IgD-negative memory B cell (primary cell): ENCODE measurements at regions not wholly inside any gene's neighbourhood (a gene's known extent, or its start where the extent isn't known, plus 50 kb on each side); places are given as distances from the start of the nearest gene placed in this dataset.
"Not testable (repeated sequence)": the region's sequence is repeated elsewhere in the genome, so short reads cannot be mapped to it uniquely, and the experiment has no call there.

Experiments used
- H3K27ac Mint-ChIP-seq, 3 donors: one replicate each; pipeline ENCODE4 v1.8.0; 2020 to 2022; ENCODE audit warnings: mild to moderate bottlenecking in 3 of 3, mixed read lengths in 3 of 3, moderate library complexity in 1 of 3
- H3K27me3 Mint-ChIP-seq: one replicate; pipeline ENCODE4 v1.8.0; 2021; ENCODE audit warnings: mixed read lengths
- H3K36me3 Mint-ChIP-seq: one replicate; pipeline ENCODE4 v1.8.0; 2020; ENCODE audit warnings: mild to moderate bottlenecking, mixed read lengths
- H3K4me1 Mint-ChIP-seq, 3 donors: one replicate each; pipeline ENCODE4 v1.8.0; 2020 to 2022; ENCODE audit warnings: mixed read lengths in 3 of 3, mild to moderate bottlenecking in 1 of 3
- H3K4me3 Mint-ChIP-seq, 4 donors: one replicate each; pipeline ENCODE4 v1.8.0; 2020 to 2022; ENCODE audit warnings: mild to moderate bottlenecking in 4 of 4, mixed read lengths in 4 of 4, moderate library complexity in 3 of 4
- H3K9me3 Mint-ChIP-seq, 3 donors: one replicate each; pipeline ENCODE4 v1.8.0; 2020 to 2021; ENCODE audit warnings: mixed read lengths in 3 of 3, mild to moderate bottlenecking in 1 of 3

DNA sequence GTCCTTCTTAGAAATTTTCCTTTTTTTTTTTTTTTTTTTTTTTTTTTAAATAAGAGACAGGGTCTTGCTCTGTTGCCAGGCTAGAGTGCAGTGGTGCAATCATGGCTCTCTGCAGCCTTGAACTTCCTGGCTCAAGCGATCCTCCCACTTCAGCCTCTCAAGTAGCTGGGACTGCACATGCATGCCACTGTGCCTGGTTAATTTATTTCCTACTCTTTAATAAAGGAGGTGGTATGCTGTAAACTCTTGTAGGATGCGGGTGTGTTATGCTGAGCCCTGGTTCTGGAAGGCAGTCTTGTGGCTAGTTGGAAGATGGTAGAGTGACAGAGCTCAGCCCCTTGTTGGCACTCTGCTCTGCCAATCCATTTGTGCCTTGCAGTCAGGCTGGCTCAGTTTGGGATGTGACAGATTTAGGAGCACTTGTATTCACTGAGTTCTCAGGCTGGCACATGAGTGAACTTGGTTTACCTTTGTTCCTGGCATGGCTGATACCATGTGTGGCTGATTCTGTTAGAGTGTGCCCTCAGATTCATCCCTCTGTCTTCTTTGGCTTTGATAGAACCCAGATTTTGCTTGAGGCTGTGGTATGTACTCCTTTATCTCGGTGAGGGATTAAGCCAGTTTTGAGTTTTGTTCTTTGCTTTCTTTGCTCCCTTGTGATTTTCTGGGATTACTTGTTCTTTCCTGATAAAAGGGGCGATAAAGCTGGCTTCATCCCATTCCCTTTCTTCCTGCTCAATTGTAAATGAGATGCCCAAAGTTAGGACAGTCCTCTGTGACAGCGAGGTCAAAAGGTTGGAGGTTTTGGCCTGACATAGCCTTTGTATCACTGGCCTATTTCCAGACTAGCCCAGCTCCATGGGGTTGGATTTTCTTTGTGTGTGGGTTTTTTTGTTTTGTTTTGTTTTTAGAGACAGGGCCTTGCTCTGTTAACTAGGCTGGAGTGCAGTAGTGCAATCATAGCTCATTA lies 91.2 kb upstream of the CRYM start:
- H3K27ac Mint-ChIP-seq, result peak overlapping the region in 1 of 3 donors; percentile 57
- not testable (repeated sequence) for H3K9me3 Mint-ChIP-seq, H3K27me3 Mint-ChIP-seq, H3K36me3 Mint-ChIP-seq
- peaks cover 13 to 19% (median 17%) of the 10 kb centered on the region in 3 donors for H3K4me1 Mint-ChIP-seq
- H3K4me3 Mint-ChIP-seq, result peak overlapping the region in 1 of 4 donors; percentile 12

DNA sequence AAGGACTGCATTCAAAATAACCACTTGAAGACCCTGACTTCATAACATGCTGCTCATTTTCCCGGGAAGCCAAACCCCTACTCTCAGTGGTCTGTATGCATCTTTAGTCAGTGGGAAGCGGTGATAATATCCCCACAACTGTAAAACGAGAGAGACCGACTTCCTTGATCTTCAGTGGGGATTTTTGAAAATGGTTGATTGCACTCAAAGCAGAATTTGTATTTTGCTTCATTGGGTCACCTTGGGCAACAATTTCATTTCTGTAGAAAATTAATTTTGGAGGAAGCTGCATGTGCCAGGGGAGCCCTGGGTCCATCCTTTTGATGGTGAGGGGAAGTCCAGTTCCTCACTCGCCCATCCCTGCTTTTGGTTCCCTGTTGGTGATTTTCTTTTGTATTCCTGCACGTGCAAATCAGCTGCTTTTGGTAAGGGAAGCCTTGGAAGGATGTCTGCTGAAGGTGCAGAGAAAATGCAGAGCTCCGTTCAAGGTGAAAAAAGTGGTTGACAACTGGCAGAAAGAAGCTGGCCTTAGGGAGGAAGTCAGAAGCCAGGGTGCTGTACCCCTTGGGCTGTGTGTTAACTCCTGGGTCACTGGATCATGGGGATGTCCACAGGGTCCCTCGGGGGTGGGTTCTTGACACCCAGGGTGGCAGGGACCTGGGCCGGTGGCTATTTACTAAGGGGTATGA lies 89.8 kb upstream of the CRYM start:
- H3K27me3 Mint-ChIP-seq, H3K36me3 Mint-ChIP-seq, H3K9me3 Mint-ChIP-seq: not testable (repeated sequence)
- peaks cover 20 to 25% (median 25%) of the 10 kb centered on the region in 3 donors for H3K4me1 Mint-ChIP-seq
- H3K4me3 Mint-ChIP-seq, result peak overlapping the region; percentile 30 to 90 (median 58)
- H3K27ac Mint-ChIP-seq, result peak overlapping the region; percentile 61 to 91 (median 87)

- not testable (repeated sequence) for H3K36me3 Mint-ChIP-seq, H3K27me3 Mint-ChIP-seq
Measured at GRCh38 chr16:21366998-21367397, 88.9 kb upstream of the CRYM start.

GRCh38 chr16:21365541-21365940 lies 87.5 kb upstream of the CRYM start:
- H3K27me3 Mint-ChIP-seq, H3K9me3 Mint-ChIP-seq, H3K36me3 Mint-ChIP-seq: not testable (repeated sequence)
- H3K4me3 Mint-ChIP-seq, result peak overlapping the region in 3 of 4 donors; percentile 13 to 79 (median 33)
- H3K27ac Mint-ChIP-seq, result peak overlapping the region in 2 of 3 donors; percentile 64 to 85
- H3K4me1 Mint-ChIP-seq, result peaks cover 24 to 34% (median 32%) of the 10 kb centered on the region in 3 donors

More at GRCh38 chr16:21366998-21367397, 88.9 kb upstream of the CRYM start:
- Mint-ChIP-seq H3K4me1 (peaks cover 24 to 29% (median 27%) of the 10 kb centered on the region in 3 donors), H3K27ac (peak overlapping the region in 2 of 3 donors; percentile 61 to 91)
- H3K9me3 Mint-ChIP-seq, H3K4me3 Mint-ChIP-seq: not testable (repeated sequence)

DNA sequence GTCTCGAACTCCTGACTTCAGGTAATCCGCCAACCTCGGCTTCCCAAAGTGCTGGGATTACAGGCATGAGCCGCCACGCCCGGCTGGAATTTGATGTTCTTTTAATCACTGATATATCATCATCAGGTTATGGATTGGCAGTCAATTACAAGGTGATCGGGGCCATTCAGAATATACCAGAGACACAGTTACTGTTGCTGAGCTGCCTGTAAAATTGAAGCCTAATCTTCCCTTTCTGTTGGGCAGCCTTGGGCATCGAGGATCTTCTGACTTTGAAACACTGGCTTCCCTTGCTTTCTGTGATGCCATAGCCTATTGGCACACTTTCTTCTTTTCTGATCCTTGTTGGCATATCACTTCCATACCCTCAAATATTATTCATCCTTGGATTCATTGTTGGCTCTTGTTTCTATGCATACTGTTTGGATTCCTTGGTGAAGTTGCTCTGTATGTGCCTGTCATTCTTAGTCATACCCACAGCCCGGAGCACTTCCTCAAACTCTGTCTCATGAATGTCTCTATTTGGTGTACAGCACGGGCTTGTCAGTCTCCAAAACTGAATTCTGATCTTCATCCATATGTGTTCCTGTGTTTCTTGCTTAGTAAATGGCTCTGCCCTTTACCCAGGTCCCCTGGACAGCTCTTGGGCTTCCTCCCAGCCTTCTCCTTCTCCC lies 85.6 kb upstream of the CRYM start:
- not testable (repeated sequence) for H3K27me3 Mint-ChIP-seq, H3K9me3 Mint-ChIP-seq, H3K36me3 Mint-ChIP-seq
- peaks cover 35 to 41% (median 41%) of the 10 kb centered on the region in 3 donors for H3K4me1 Mint-ChIP-seq
- peak overlapping the region; percentile 77 to 96 (median 92) for H3K27ac Mint-ChIP-seq
- H3K4me3 Mint-ChIP-seq, result peak overlapping the region; percentile 25 to 89 (median 72)

GRCh38 chr16:21361612-21362227 lies 83.6 kb upstream of the CRYM start:
- not testable (repeated sequence) for H3K36me3 Mint-ChIP-seq, H3K27me3 Mint-ChIP-seq, H3K9me3 Mint-ChIP-seq
- Mint-ChIP-seq H3K4me3 (peak overlapping the region in 1 of 4 donors; percentile 14), H3K27ac (peak overlapping the region in 2 of 3 donors; percentile 74 to 75), H3K4me1 (peaks cover 34 to 45% (median 39%) of the 10 kb centered on the region in 3 donors)

GRCh38 chr16:21361045-21361444 lies 83.0 kb upstream of the CRYM start:
- H3K36me3 Mint-ChIP-seq, H3K9me3 Mint-ChIP-seq, H3K27me3 Mint-ChIP-seq: not testable (repeated sequence)
- Mint-ChIP-seq H3K4me3 (peak overlapping the region in 2 of 4 donors; percentile 39 to 68), H3K4me1 (peaks cover 39 to 52% (median 44%) of the 10 kb centered on the region in 3 donors), H3K27ac (peak overlapping the region; percentile 86 to 99 (median 97))

DNA sequence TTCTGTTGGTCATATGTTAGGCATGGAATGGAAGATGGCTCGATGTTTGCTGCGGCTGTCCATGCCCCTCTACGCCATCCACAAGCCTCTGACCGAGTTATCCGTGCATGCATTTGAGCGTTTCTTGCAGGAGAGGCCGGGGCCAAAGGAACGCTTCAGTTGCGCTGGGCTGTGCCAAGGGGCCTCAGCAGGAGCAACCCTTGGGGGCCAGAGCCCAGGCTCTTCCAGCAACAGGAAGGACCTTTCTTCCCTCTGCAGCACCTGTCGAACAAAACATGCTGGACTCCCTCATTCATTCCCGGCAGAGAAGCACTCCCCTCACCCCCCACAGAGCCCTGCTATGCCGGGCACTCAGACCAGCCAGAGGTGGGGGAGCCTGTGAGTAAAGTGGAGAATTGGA lies 81.4 kb upstream of the CRYM start:
- Mint-ChIP-seq H3K27ac (peak overlapping the region; percentile 97 to 99 (median 98)), H3K4me1 (peaks cover 34 to 52% (median 40%) of the 10 kb centered on the region in 3 donors), H3K4me3 (peak overlapping the region; percentile 69 to 85 (median 78))
- H3K9me3 Mint-ChIP-seq, H3K27me3 Mint-ChIP-seq, H3K36me3 Mint-ChIP-seq: not testable (repeated sequence)

DNA sequence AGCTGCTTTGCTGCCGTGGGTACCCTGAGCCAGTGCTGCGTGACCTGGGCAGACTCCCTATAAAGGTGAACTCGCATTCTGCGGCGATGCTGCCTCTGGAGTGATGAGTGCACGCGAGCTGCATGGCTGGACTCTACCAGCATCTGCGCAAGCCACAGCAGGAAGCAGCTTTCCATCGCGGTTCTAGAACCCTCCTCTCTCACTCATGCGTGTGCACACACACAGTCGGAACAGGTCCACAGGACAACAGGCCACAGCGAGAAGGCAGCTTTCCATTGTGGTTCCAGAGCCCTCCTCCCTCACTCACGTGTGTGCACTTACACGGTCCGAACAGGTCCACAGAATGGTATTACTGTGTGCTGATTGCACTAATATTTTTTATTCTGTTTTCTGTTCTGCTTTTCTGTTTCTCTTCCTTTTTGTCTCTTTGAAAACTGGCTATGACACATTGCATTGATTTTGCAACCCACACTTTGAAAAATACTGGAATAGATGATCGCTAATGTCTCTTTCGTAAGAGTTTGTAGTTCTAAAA lies 80.2 kb upstream of the CRYM start:
- Mint-ChIP-seq H3K27ac (peak overlapping the region; percentile 97 to 99 (median 97)), H3K4me3 (peak overlapping the region; percentile 57 to 88 (median 78)), H3K4me1 (peaks cover 28 to 45% (median 31%) of the 10 kb centered on the region in 3 donors)
- not testable (repeated sequence) for H3K27me3 Mint-ChIP-seq, H3K36me3 Mint-ChIP-seq, H3K9me3 Mint-ChIP-seq

DNA sequence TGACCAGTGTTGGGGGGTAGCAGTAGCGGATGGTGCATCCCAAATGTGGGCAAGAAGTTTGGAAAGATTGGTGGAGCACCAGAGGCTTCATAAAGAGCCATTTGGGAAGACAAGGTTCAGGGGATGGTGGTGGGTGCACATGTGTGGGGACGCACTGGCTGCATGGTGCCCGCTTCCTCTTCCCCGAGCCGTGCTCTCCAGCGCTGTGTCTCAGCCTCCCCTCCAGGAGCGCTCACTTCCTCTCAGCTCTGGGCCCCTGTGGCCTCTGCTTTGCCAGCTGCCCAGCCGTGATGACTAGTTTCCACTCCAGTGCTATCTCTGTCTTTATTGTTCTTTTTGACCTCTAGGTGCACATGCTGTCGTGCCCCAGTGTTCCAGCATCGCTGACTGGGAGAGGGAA lies 78.2 kb upstream of the CRYM start:
- H3K27ac Mint-ChIP-seq, result peak overlapping the region; percentile 82 to 94 (median 89)
- peak overlapping the region; percentile 25 to 78 (median 62) for H3K4me3 Mint-ChIP-seq
- H3K9me3 Mint-ChIP-seq, H3K36me3 Mint-ChIP-seq, H3K27me3 Mint-ChIP-seq: not testable (repeated sequence)
- H3K4me1 Mint-ChIP-seq, result peaks cover 23 to 38% (median 27%) of the 10 kb centered on the region in 3 donors

DNA sequence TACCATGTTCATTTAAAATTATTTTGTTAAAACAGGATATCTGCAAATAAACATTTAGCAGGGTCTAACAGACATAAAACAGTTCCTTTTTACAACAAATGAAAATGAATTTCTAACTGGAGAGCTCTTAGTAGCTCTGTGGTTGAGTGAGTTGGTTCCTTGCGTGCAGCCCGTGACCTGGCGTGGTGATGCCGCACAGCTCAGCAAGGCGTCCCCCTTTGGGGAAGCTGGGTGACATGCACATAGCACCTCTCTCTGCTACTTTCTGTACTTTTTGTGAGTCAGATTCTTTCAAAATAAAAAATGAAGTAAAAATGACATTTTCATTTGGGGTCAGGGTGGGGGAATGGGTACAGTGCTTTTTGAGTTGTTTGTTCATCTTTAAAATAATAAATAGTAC lies 73.3 kb upstream of the CRYM start:
- H3K9me3 Mint-ChIP-seq, H3K36me3 Mint-ChIP-seq, H3K4me1 Mint-ChIP-seq, H3K27ac Mint-ChIP-seq, H3K27me3 Mint-ChIP-seq, H3K4me3 Mint-ChIP-seq: not testable (repeated sequence)

GRCh38 chr16:21350851-21351250 lies 72.8 kb upstream of the CRYM start:
- H3K27me3 Mint-ChIP-seq, H3K4me1 Mint-ChIP-seq, H3K4me3 Mint-ChIP-seq, H3K9me3 Mint-ChIP-seq, H3K36me3 Mint-ChIP-seq, H3K27ac Mint-ChIP-seq: not testable (repeated sequence)

- not testable (repeated sequence) for H3K27ac Mint-ChIP-seq, H3K27me3 Mint-ChIP-seq, H3K36me3 Mint-ChIP-seq, H3K9me3 Mint-ChIP-seq, H3K4me1 Mint-ChIP-seq, H3K4me3 Mint-ChIP-seq
Measured at GRCh38 chr16:21349336-21349735, 71.2 kb upstream of the CRYM start.

DNA sequence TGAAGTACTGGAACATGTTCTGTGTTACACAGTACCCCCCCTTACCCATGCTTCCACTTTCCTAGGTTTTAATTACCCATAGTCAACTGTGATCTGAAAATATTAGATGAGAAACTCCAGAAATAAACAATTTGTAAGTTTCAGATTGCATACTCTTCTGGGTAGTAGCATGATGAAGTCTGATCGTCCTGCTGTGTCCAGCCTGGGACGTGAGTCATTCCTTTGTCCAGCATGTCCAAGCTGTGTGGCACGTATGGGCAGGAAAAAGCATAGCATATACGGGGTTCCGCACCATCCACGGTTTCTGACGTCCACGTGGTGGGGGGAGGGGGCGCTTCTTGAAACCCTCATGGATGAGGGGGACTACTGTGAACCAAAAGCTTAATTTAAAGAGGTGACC lies 70.7 kb upstream of the CRYM start:
- H3K4me1 Mint-ChIP-seq, H3K27me3 Mint-ChIP-seq, H3K9me3 Mint-ChIP-seq, H3K27ac Mint-ChIP-seq, H3K4me3 Mint-ChIP-seq, H3K36me3 Mint-ChIP-seq: not testable (repeated sequence)

GRCh38 chr16:21347538-21347937 lies 69.4 kb upstream of the CRYM start:
- not testable (repeated sequence) for H3K27me3 Mint-ChIP-seq, H3K4me1 Mint-ChIP-seq, H3K4me3 Mint-ChIP-seq, H3K9me3 Mint-ChIP-seq, H3K27ac Mint-ChIP-seq, H3K36me3 Mint-ChIP-seq
